Astrocyte of the hippocampus (primary cell): ENCODE measurements at regions not wholly inside any gene's neighbourhood (a gene's known extent, or its start where the extent isn't known, plus 50 kb on each side); places are given as distances from the start of the nearest gene placed in this dataset.

Source experiments
- DNase-seq: peaks from one replicate; pipeline ENCODE4 v3.0.0; 2011; ENCODE audit warnings: low read depth, low spot score

GRCh38 chr3:29183346-29184087 lies 97.4 kb upstream of the RBMS3 start:
- DNase-seq, result peak; percentile 65

- DNase-seq, result no peak
Observed at GRCh38 chr3:29185706-29186105, 95.2 kb upstream of the RBMS3 start.

GRCh38 chr3:29186131-29186599 lies 94.7 kb upstream of the RBMS3 start:
- DNase-seq, result peak; percentile 93

- DNase-seq, result peak; percentile 68
Observed at GRCh38 chr3:29186982-29187725, 93.7 kb upstream of the RBMS3 start.

- no peak for DNase-seq
Observed at GRCh38 chr3:29189328-29189727, 91.5 kb upstream of the RBMS3 start.

- DNase-seq, result no peak
Observed at GRCh38 chr3:29194139-29194538, 86.7 kb upstream of the RBMS3 start.

GRCh38 chr3:29195056-29195455 lies 85.8 kb upstream of the RBMS3 start:
- DNase-seq, result no peak

GRCh38 chr3:29201604-29202003 lies 79.3 kb upstream of the RBMS3 start:
- no peak for DNase-seq

- DNase-seq, result no peak
Observed at GRCh38 chr3:29202378-29202777, 78.5 kb upstream of the RBMS3 start.

- no peak for DNase-seq
Observed at GRCh38 chr3:29203851-29204250, 77.0 kb upstream of the RBMS3 start.

- DNase-seq, result no peak
Observed at GRCh38 chr3:29207427-29207826, 73.4 kb upstream of the RBMS3 start.

GRCh38 chr3:29212789-29213433 lies 68.0 kb upstream of the RBMS3 start:
- no peak for DNase-seq

- DNase-seq, result no peak
Observed at GRCh38 chr3:29214009-29214658, 66.7 kb upstream of the RBMS3 start.

GRCh38 chr3:29215948-29216347 lies 64.9 kb upstream of the RBMS3 start:
- no peak for DNase-seq

- DNase-seq, result no peak
Observed at GRCh38 chr3:29226706-29227105, 54.2 kb upstream of the RBMS3 start.

GRCh38 chr3:29227307-29227706 lies 53.6 kb upstream of the RBMS3 start:
- DNase-seq, result no peak
